ENCODE measurements at regions not wholly inside any gene's neighbourhood (a gene's known extent, or its start where the extent isn't known, plus 50 kb on each side); places are given as distances from the start of the nearest gene placed in this dataset.

GRCh38 chr4:166546009-166546408 lies 673.0 kb downstream of the TLL1 start:
- Histone ChIP-seq H4K20me1 (ENCODE audit: insufficient read depth) (no peaks in the 10 kb centered on the region), H3K4me1 (ENCODE audit: insufficient read depth) (no peaks in the 10 kb centered on the region), H3F3A (ENCODE audit: insufficient read depth) (no peaks in the 10 kb centered on the region), H3K79me2 (ENCODE audit: insufficient read depth) (no peaks in the 10 kb centered on the region), H3K9me3 (ENCODE audit: low read depth) (no peaks in the 10 kb centered on the region), H3K9me2 (ENCODE audit: insufficient read depth) (no peaks in the 10 kb centered on the region), H3K27me3 (replicated peaks; ENCODE audit: insufficient read depth) (no peaks in the 10 kb centered on the region), H3K36me3 (ENCODE audit: low read depth) (no peaks in the 10 kb centered on the region), H3K4me2 (ENCODE audit: unreplicated experiment) (no peak overlapping the region), H2AFZ (no peak overlapping the region), H3K27ac (no peak overlapping the region), H3K4me3 (no peak overlapping the region), H3K9ac (no peak overlapping the region)
- WGBS, 2 experiments (ENCODE audit: low coverage in 1 of 2, low lambda C conversion rate in 2 of 2, missing lambda C conversion rate in 2 of 2): 31 to 48% methylated on average over 6 of the region's 6 CpGs
- no peak for DNase-seq
- TF ChIP-seq EZH2phosphoT487 (IDR thresholded peaks at IDR 0.05; ENCODE audit: insufficient read depth, low read depth) (no peak), EZH2 (IDR thresholded peaks at IDR 0.05; ENCODE audit: insufficient read depth, poor library complexity, severe bottlenecking) (no peak)
- in situ Hi-C loops (cut with MboI): no loop called here

DNA sequence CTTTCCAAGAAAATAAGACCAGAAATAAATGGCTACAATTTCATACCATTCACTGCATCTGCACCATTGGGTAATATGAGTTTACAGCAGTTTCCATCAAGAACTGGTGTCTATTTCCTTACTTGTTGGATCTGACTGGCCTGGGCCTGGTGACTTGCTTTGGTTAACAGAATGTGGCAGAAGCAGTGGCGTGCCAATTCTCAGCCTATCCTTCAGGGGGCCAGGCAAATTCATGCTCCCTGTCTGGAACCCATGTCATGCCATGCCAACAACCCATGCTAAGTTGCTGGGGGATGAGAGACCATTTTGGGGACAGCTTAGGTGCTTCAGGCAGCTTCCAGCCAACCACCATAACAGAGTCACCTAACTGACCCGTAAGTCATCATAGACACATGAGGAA lies 656.7 kb downstream of the SPOCK3 start:
- in situ Hi-C loops (cut with MboI): no loop called here
- no peaks in the 10 kb centered on the region for H3K27me3 ChIP-seq (replicated peaks; ENCODE audit: insufficient read depth)
- no peaks in the 10 kb centered on the region for H3K4me1 ChIP-seq (ENCODE audit: insufficient read depth)
- H3K9me3 ChIP-seq (ENCODE audit: low read depth): no peaks in the 10 kb centered on the region
- H3K27ac ChIP-seq: no peak overlapping the region
- no peaks in the 10 kb centered on the region for H3K9me2 ChIP-seq (ENCODE audit: insufficient read depth)
- no peak overlapping the region for H3K9ac ChIP-seq
- no peak overlapping the region for H3K4me2 ChIP-seq (ENCODE audit: unreplicated experiment)
- DNase-seq: no peak
- H3F3A ChIP-seq (ENCODE audit: insufficient read depth): no peaks in the 10 kb centered on the region
- H3K36me3 ChIP-seq (ENCODE audit: low read depth): no peaks in the 10 kb centered on the region
- H2AFZ ChIP-seq: no peak overlapping the region
- H3K4me3 ChIP-seq: no peak overlapping the region
- TF ChIP-seq EZH2 (IDR thresholded peaks at IDR 0.05; ENCODE audit: insufficient read depth, poor library complexity, severe bottlenecking): no peak
- TF ChIP-seq EZH2phosphoT487 (IDR thresholded peaks at IDR 0.05; ENCODE audit: insufficient read depth, low read depth): no peak
- H4K20me1 ChIP-seq (ENCODE audit: insufficient read depth): no peaks in the 10 kb centered on the region
- no peaks in the 10 kb centered on the region for H3K79me2 ChIP-seq (ENCODE audit: insufficient read depth)
- WGBS, 2 experiments (ENCODE audit: low coverage in 1 of 2, low lambda C conversion rate in 2 of 2, missing lambda C conversion rate in 2 of 2): 13 to 30% methylated on average over 2 of the region's 2 CpGs

GRCh38 chr4:166585491-166585890 lies 648.8 kb downstream of the SPOCK3 start:
- Histone ChIP-seq H3K4me1 (ENCODE audit: insufficient read depth) (no peaks in the 10 kb centered on the region), H3K9ac (no peak overlapping the region), H3K4me3 (no peak overlapping the region), H4K20me1 (ENCODE audit: insufficient read depth) (no peaks in the 10 kb centered on the region), H2AFZ (no peak overlapping the region), H3K4me2 (ENCODE audit: unreplicated experiment) (no peak overlapping the region), H3K9me2 (ENCODE audit: insufficient read depth) (no peaks in the 10 kb centered on the region), H3K27ac (no peak overlapping the region), H3K27me3 (replicated peaks; ENCODE audit: insufficient read depth) (no peaks in the 10 kb centered on the region), H3F3A (ENCODE audit: insufficient read depth) (no peaks in the 10 kb centered on the region), H3K79me2 (ENCODE audit: insufficient read depth) (no peaks in the 10 kb centered on the region), H3K36me3 (ENCODE audit: low read depth) (no peaks in the 10 kb centered on the region), H3K9me3 (ENCODE audit: low read depth) (no peaks in the 10 kb centered on the region)
- TF ChIP-seq EZH2 (IDR thresholded peaks at IDR 0.05; ENCODE audit: insufficient read depth, poor library complexity, severe bottlenecking) (no peak), EZH2phosphoT487 (IDR thresholded peaks at IDR 0.05; ENCODE audit: insufficient read depth, low read depth) (no peak)
- WGBS, 2 experiments (ENCODE audit: low coverage in 1 of 2, low lambda C conversion rate in 2 of 2, missing lambda C conversion rate in 2 of 2): 9 to 14% methylated on average over 3 of the region's 3 CpGs
- no peak for DNase-seq
- in situ Hi-C loops (cut with MboI): no loop called here

- Histone ChIP-seq H3K9me2 (ENCODE audit: insufficient read depth) (no peaks in the 10 kb centered on the region), H3K4me3 (no peak overlapping the region), H2AFZ (no peak overlapping the region), H3K4me2 (ENCODE audit: unreplicated experiment) (no peak overlapping the region), H3K79me2 (ENCODE audit: insufficient read depth) (no peaks in the 10 kb centered on the region), H4K20me1 (ENCODE audit: insufficient read depth) (no peaks in the 10 kb centered on the region), H3F3A (ENCODE audit: insufficient read depth) (no peaks in the 10 kb centered on the region), H3K36me3 (ENCODE audit: low read depth) (no peaks in the 10 kb centered on the region), H3K4me1 (ENCODE audit: insufficient read depth) (no peaks in the 10 kb centered on the region), H3K9ac (no peak overlapping the region), H3K27me3 (replicated peaks; ENCODE audit: insufficient read depth) (no peaks in the 10 kb centered on the region), H3K9me3 (ENCODE audit: low read depth) (peaks cover 4% of the 10 kb centered on the region), H3K27ac (no peak overlapping the region)
- no peak for TF ChIP-seq EZH2 (IDR thresholded peaks at IDR 0.05; ENCODE audit: insufficient read depth, poor library complexity, severe bottlenecking)
- no peak for TF ChIP-seq EZH2phosphoT487 (IDR thresholded peaks at IDR 0.05; ENCODE audit: insufficient read depth, low read depth)
- 64 to 69% methylated on average over 1 of the region's 1 CpG for WGBS, 2 experiments (ENCODE audit: low coverage in 1 of 2, low lambda C conversion rate in 2 of 2, missing lambda C conversion rate in 2 of 2)
- in situ Hi-C loops (cut with MboI): no loop called here
- peak; percentile 28 for DNase-seq
Observed at GRCh38 chr4:166594326-166594946, 639.9 kb downstream of the SPOCK3 start.

GRCh38 chr4:166600264-166600663 lies 634.0 kb downstream of the SPOCK3 start:
- no peaks in the 10 kb centered on the region for H3K36me3 ChIP-seq (ENCODE audit: low read depth)
- H3K4me1 ChIP-seq (ENCODE audit: insufficient read depth): no peaks in the 10 kb centered on the region
- H4K20me1 ChIP-seq (ENCODE audit: insufficient read depth): no peaks in the 10 kb centered on the region
- in situ Hi-C loops (cut with MboI): no loop called here
- H3K4me2 ChIP-seq (ENCODE audit: unreplicated experiment): no peak overlapping the region
- no peak overlapping the region for H3K4me3 ChIP-seq
- TF ChIP-seq EZH2phosphoT487 (IDR thresholded peaks at IDR 0.05; ENCODE audit: insufficient read depth, low read depth) (no peak), EZH2 (IDR thresholded peaks at IDR 0.05; ENCODE audit: insufficient read depth, poor library complexity, severe bottlenecking) (no peak)
- H3K79me2 ChIP-seq (ENCODE audit: insufficient read depth): no peaks in the 10 kb centered on the region
- H2AFZ ChIP-seq: no peak overlapping the region
- H3K9me3 ChIP-seq (ENCODE audit: low read depth): no peaks in the 10 kb centered on the region
- WGBS, 2 experiments (ENCODE audit: low coverage in 1 of 2, low lambda C conversion rate in 2 of 2, missing lambda C conversion rate in 2 of 2): 30 to 45% methylated on average over 1 of the region's 1 CpG
- no peaks in the 10 kb centered on the region for H3K9me2 ChIP-seq (ENCODE audit: insufficient read depth)
- no peak overlapping the region for H3K9ac ChIP-seq
- DNase-seq: no peak
- no peak overlapping the region for H3K27ac ChIP-seq
- H3K27me3 ChIP-seq (replicated peaks; ENCODE audit: insufficient read depth): no peaks in the 10 kb centered on the region
- H3F3A ChIP-seq (ENCODE audit: insufficient read depth): no peaks in the 10 kb centered on the region

All from GM23248 (cell line).